ENCODE measurements at regions not wholly inside any gene's neighbourhood (a gene's known extent, or its start where the extent isn't known, plus 50 kb on each side); places are given as distances from the start of the nearest gene placed in this dataset.

GRCh38 chr10:61301575-61301974 lies 151.6 kb downstream of the TMEM26 start:
- Mint-ChIP-seq H3K36me3 (ENCODE audit: insufficient read depth, unreplicated experiment) (no peaks in the 10 kb centered on the region), H3K27me3 (ENCODE audit: unreplicated experiment) (no peaks in the 10 kb centered on the region), H3K9me3 (ENCODE audit: low read depth, unreplicated experiment) (peaks cover 7% of the 10 kb centered on the region), H3K4me3 (ENCODE audit: low read depth, unreplicated experiment) (no peak overlapping the region), H3K4me1 (ENCODE audit: low read depth, unreplicated experiment) (no peaks in the 10 kb centered on the region), H3K27ac (ENCODE audit: unreplicated experiment) (no peak overlapping the region)
- BruUV-seq (replicated peaks), result no TSS peak
- CTCF ChIA-PET, result no interaction called here
- no peak for TF ChIP-seq CTCF (IDR thresholded peaks at IDR 0.05; ENCODE audit: unreplicated experiment)
- intact Hi-C loops (cut with micrococcal nuclease; ENCODE audit: unreplicated experiment), result no loop called here
- DNase-seq, result no peak

GRCh38 chr10:61299841-61300240 lies 153.3 kb downstream of the TMEM26 start:
- peaks cover 7% of the 10 kb centered on the region for H3K9me3 Mint-ChIP-seq (ENCODE audit: low read depth, unreplicated experiment)
- CTCF ChIA-PET, result interaction anchor here (0.7 kb wide), 1 partner anchor 9 kb away, joined by 6 read pairs; no protein-coding TSS in a partner anchor
- no TSS peak for BruUV-seq (replicated peaks)
- no peak for TF ChIP-seq CTCF (IDR thresholded peaks at IDR 0.05; ENCODE audit: unreplicated experiment)
- intact Hi-C loops (cut with micrococcal nuclease; ENCODE audit: unreplicated experiment), result no loop called here
- no peak overlapping the region for H3K27ac Mint-ChIP-seq (ENCODE audit: unreplicated experiment)
- no peaks in the 10 kb centered on the region for H3K27me3 Mint-ChIP-seq (ENCODE audit: unreplicated experiment)
- H3K4me3 Mint-ChIP-seq (ENCODE audit: low read depth, unreplicated experiment), result no peak overlapping the region
- no peaks in the 10 kb centered on the region for H3K4me1 Mint-ChIP-seq (ENCODE audit: low read depth, unreplicated experiment)
- no peak for DNase-seq
- no peaks in the 10 kb centered on the region for H3K36me3 Mint-ChIP-seq (ENCODE audit: insufficient read depth, unreplicated experiment)

GRCh38 chr10:61299156-61299555 lies 154.0 kb downstream of the TMEM26 start:
- Mint-ChIP-seq H3K4me3 (ENCODE audit: low read depth, unreplicated experiment) (no peak overlapping the region), H3K9me3 (ENCODE audit: low read depth, unreplicated experiment) (peaks cover 7% of the 10 kb centered on the region), H3K4me1 (ENCODE audit: low read depth, unreplicated experiment) (no peaks in the 10 kb centered on the region), H3K27me3 (ENCODE audit: unreplicated experiment) (no peaks in the 10 kb centered on the region), H3K36me3 (ENCODE audit: insufficient read depth, unreplicated experiment) (no peaks in the 10 kb centered on the region), H3K27ac (ENCODE audit: unreplicated experiment) (no peak overlapping the region)
- no peak for TF ChIP-seq CTCF (IDR thresholded peaks at IDR 0.05; ENCODE audit: unreplicated experiment)
- CTCF ChIA-PET, result no interaction called here
- no peak for DNase-seq
- no TSS peak for BruUV-seq (replicated peaks)
- intact Hi-C loops (cut with micrococcal nuclease; ENCODE audit: unreplicated experiment), result no loop called here

- H3K27ac Mint-ChIP-seq (ENCODE audit: unreplicated experiment), result no peak overlapping the region
- H3K36me3 Mint-ChIP-seq (ENCODE audit: insufficient read depth, unreplicated experiment), result no peaks in the 10 kb centered on the region
- no peaks in the 10 kb centered on the region for H3K27me3 Mint-ChIP-seq (ENCODE audit: unreplicated experiment)
- H3K9me3 Mint-ChIP-seq (ENCODE audit: low read depth, unreplicated experiment), result peaks cover 7% of the 10 kb centered on the region
- TF ChIP-seq CTCF (IDR thresholded peaks at IDR 0.05; ENCODE audit: unreplicated experiment), result no peak
- no peaks in the 10 kb centered on the region for H3K4me1 Mint-ChIP-seq (ENCODE audit: low read depth, unreplicated experiment)
- CTCF ChIA-PET, result no interaction called here
- H3K4me3 Mint-ChIP-seq (ENCODE audit: low read depth, unreplicated experiment), result no peak overlapping the region
- intact Hi-C loops (cut with micrococcal nuclease; ENCODE audit: unreplicated experiment), result no loop called here
- no peak for DNase-seq
- BruUV-seq (replicated peaks), result no TSS peak
These were observed 155.0 kb downstream of the TMEM26 start for GRCh38 chr10:61298194-61298593.

GRCh38 chr10:61296161-61296560 lies 157.0 kb downstream of the TMEM26 start:
- intact Hi-C loops (cut with micrococcal nuclease; ENCODE audit: unreplicated experiment), result no loop called here
- Mint-ChIP-seq H3K4me1 (ENCODE audit: low read depth, unreplicated experiment) (no peaks in the 10 kb centered on the region), H3K9me3 (ENCODE audit: low read depth, unreplicated experiment) (peaks cover 7% of the 10 kb centered on the region), H3K36me3 (ENCODE audit: insufficient read depth, unreplicated experiment) (no peaks in the 10 kb centered on the region), H3K4me3 (ENCODE audit: low read depth, unreplicated experiment) (no peak overlapping the region), H3K27me3 (ENCODE audit: unreplicated experiment) (no peaks in the 10 kb centered on the region), H3K27ac (ENCODE audit: unreplicated experiment) (no peak overlapping the region)
- no TSS peak for BruUV-seq (replicated peaks)
- DNase-seq, result no peak
- CTCF ChIA-PET, result no interaction called here
- TF ChIP-seq CTCF (IDR thresholded peaks at IDR 0.05; ENCODE audit: unreplicated experiment), result no peak
